PC-3 (cell line): ENCODE measurements at regions not wholly inside any gene's neighbourhood (a gene's known extent, or its start where the extent isn't known, plus 50 kb on each side); places are given as distances from the start of the nearest gene placed in this dataset.

Source experiments
- CTCF ChIP-seq: fragments of 300-600 bp; sonication (generic); conservative IDR thresholded peaks from 2 replicates; pipeline ENCODE4 v1.5.1; 2017; ENCODE audit warnings: antibody characterized with exemption, low read depth, mild to moderate bottlenecking, low read length
- EZH2phosphoT487 ChIP-seq: fragments of 300-600 bp; sonication (generic); IDR thresholded peaks from 2 replicates; pipeline ENCODE4 v1.6.1; 2018; ENCODE audit warnings: mild to moderate bottlenecking, antibody characterized with exemption, low read length, borderline replicate concordance

- TF ChIP-seq EZH2phosphoT487: no peak
- no peak for TF ChIP-seq CTCF
Measured at GRCh38 chr6:163831736-163832135, 417.2 kb downstream of the QKI start.
